ENCODE measurements at regions not wholly inside any gene's neighbourhood (a gene's known extent, or its start where the extent isn't known, plus 50 kb on each side); places are given as distances from the start of the nearest gene placed in this dataset.
"Not testable (repeated sequence)": the region's sequence is repeated elsewhere in the genome, so short reads cannot be mapped to it uniquely, and the experiment has no call there.

- not testable (repeated sequence) for TF ChIP-seq CTCF, POLR2A (IDR thresholded peaks at IDR 0.05)
Measured at GRCh38 chr16:88237314-88237713, 145.4 kb upstream of the ZNF469 start.
